GM13977 (cell line): ENCODE measurements at regions not wholly inside any gene's neighbourhood (a gene's known extent, or its start where the extent isn't known, plus 50 kb on each side); places are given as distances from the start of the nearest gene placed in this dataset.
"Not testable (repeated sequence)": the region's sequence is repeated elsewhere in the genome, so short reads cannot be mapped to it uniquely, and the experiment has no call there.

Experiments used
- DNase-seq: peaks from one replicate; pipeline ENCODE4 v3.0.0; 2012; ENCODE audit warnings: low spot score
- in situ Hi-C: fragments of 300-500 bp; cut with MboI; formaldehyde crosslinking; loops from one replicate; pipeline ENCODE4 v1.12.0; 2022; ENCODE audit warnings: low sequenced_read_pairs, low pct_unique_long_range_greater_than_20kb, mixed read lengths, inconsistent platforms; ENCODE audit not compliant: unreplicated experiment
- TF ChIP-seq, protein P1 (sequence below): IDR thresholded peaks from 2 replicates; pipeline ENCODE4 v1.5.1; 2012; ENCODE audit warnings: mild to moderate bottlenecking, control low read depth; ENCODE audit not compliant: insufficient read depth; ENCODE audit errors: extremely low read depth, missing control alignments

DNA sequence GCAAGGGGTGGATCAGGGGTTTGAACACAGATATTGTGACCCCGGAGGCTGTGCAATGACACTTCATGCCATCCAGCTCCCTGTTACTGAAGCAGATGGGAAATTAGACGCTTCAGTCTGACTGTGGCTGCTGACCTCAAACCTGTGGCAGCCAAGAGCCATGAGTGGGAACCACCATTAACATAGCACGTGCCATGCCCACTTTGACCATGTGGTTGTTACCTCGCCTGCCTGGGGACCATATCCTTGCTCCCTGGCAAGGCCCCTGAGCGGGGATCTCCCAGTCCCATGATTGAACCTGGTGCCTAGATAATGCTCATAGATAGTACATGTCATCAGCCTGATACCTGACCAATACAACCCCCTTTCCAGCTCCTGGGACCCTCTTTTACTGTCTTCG, 68.9 kb downstream of the CYP26B1 start:
- TF ChIP-seq, protein P1, sequence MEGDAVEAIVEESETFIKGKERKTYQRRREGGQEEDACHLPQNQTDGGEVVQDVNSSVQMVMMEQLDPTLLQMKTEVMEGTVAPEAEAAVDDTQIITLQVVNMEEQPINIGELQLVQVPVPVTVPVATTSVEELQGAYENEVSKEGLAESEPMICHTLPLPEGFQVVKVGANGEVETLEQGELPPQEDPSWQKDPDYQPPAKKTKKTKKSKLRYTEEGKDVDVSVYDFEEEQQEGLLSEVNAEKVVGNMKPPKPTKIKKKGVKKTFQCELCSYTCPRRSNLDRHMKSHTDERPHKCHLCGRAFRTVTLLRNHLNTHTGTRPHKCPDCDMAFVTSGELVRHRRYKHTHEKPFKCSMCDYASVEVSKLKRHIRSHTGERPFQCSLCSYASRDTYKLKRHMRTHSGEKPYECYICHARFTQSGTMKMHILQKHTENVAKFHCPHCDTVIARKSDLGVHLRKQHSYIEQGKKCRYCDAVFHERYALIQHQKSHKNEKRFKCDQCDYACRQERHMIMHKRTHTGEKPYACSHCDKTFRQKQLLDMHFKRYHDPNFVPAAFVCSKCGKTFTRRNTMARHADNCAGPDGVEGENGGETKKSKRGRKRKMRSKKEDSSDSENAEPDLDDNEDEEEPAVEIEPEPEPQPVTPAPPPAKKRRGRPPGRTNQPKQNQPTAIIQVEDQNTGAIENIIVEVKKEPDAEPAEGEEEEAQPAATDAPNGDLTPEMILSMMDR: no peak
- in situ Hi-C loops: no loop called here
- DNase-seq: no peak

DNA sequence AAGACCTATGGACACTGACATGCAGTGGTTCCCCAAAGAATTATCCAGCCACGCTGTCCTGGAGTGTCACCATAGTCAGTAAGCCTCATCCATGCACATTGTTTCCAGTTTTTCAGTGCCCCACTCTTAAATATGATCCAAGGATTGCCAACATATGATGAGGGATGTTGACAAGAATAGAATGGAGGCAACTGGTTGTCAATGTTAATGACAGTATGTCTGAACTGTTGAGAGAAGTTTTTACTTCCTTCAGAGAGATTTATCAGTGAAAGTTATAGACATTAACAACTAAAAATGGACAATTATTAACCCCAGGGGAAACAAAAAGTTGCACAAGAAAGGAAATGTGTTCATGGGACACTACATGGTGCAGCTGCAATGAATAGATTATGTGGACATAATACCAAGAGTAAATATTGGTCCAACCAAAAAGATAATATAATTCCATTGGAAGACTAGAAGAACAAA, 69.9 kb downstream of the CYP26B1 start:
- TF ChIP-seq, protein P1: no peak
- DNase-seq: no peak

GRCh38 chr2:72073373-72073772, 74.3 kb downstream of the CYP26B1 start:
- DNase-seq, in situ Hi-C loops: not testable (repeated sequence)

More for the DNA sequence above, 69.9 kb downstream of the CYP26B1 start:
- in situ Hi-C loops: no loop called here

- in situ Hi-C loops, DNase-seq: not testable (repeated sequence)
These were observed 83.5 kb downstream of the CYP26B1 start for GRCh38 chr2:72064197-72064596.

DNA sequence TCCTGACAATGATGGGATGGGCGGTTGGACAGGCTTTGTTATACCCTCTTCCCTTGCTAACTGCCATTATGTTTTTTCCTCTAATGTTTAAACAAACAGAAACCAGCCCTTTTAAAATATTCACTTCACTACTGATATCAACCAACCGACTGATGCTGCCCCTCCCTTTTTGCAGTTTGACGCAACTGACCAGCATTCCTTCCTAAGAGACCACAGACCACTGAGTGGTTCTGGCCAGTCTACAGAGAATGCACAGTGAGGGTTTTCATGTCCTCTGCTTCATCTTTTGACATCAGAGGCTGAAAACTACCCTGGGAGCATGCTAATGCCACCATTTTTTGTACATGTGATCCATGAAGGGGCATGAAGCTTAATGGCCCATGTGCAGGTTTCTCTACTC, 85.3 kb downstream of the CYP26B1 start:
- TF ChIP-seq, protein P1: no peak
- DNase-seq: no peak
- in situ Hi-C loops: no loop called here

- DNase-seq: no peak
- in situ Hi-C loops: no loop called here
These were observed 90.4 kb downstream of the CYP26B1 start for GRCh38 chr2:72057308-72057707.

DNA sequence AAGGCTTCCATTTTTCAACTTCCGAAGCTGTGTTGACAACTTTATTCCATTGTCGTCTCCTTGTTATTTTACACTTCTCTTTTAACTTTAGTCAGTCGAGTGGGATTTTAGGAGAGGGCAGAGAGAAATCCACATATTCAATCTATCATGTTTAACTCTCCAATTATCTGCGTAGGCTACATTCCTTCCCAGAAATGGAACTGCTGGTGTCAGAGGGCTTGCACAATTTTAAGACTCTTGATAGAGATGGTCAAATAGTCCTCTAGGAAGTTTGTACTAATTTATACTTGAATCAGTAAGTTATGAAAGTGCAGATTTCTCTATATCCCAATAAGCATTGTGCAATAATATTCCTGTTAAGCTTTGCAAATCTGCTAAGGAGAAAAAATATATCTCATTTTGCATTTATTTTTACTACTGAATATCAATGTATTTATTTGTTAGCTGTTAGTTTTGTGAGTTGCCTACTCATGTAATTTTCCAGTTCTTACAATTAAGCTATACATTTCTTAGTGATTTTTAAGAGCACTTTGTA, 95.6 kb downstream of the CYP26B1 start:
- in situ Hi-C loops: no loop called here
- TF ChIP-seq, protein P1: no peak
- DNase-seq: no peak

More at GRCh38 chr2:72057308-72057707, 90.4 kb downstream of the CYP26B1 start:
- TF ChIP-seq, protein P1: no peak

DNA sequence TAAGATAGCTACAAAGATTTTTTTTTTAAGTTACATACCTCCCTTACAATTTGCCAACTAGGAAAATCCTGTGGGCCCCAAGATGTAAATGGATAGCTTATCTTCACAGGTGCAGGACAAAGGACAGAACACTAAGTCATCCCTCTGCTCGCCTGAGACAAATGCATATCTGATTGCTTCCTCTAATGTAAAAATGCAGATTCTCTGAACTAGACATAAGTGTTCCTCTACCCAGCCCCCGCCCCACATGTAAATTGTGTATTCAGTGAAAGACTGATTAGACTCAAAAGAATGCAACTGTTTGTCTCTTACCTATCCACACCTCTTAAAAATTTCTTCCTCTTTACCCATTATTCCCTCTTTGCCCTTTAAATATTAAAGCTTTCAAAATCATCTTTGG, 96.5 kb downstream of the CYP26B1 start:
- in situ Hi-C loops: no loop called here
- TF ChIP-seq, protein P1: no peak
- DNase-seq: no peak
